ENCODE measurements at regions not wholly inside any gene's neighbourhood (a gene's known extent, or its start where the extent isn't known, plus 50 kb on each side); places are given as distances from the start of the nearest gene placed in this dataset.
A peak's percentile ranks its signal among the peaks of the same experiment; 100 is the strongest.

GRCh38 chr2:125450092-125450491, 1205.9 kb upstream of the GYPC start:
- Mint-ChIP-seq H3K27me3 (ENCODE audit: low read depth, poor library complexity) (peaks cover 7% of the 10 kb centered on the region), H3K4me3 (no peak overlapping the region), H3K36me3 (ENCODE audit: low read depth) (no peaks in the 10 kb centered on the region), H3K4me1 (no peaks in the 10 kb centered on the region), H3K27ac (no peak overlapping the region), H3K9me3 (peaks cover 5% of the 10 kb centered on the region)
- no peak for DNase-seq
- no peak for TF ChIP-seq CTCF (IDR thresholded peaks at IDR 0.05)

GRCh38 chr2:125455110-125455509, 1200.8 kb upstream of the GYPC start:
- H3K27ac Mint-ChIP-seq = no peak overlapping the region
- DNase-seq = no peak
- TF ChIP-seq CTCF (IDR thresholded peaks at IDR 0.05) = no peak
- H3K27me3 Mint-ChIP-seq (ENCODE audit: low read depth, poor library complexity) = peaks cover 3% of the 10 kb centered on the region
- H3K4me1 Mint-ChIP-seq = no peaks in the 10 kb centered on the region
- H3K36me3 Mint-ChIP-seq (ENCODE audit: low read depth) = no peaks in the 10 kb centered on the region
- H3K4me3 Mint-ChIP-seq = no peak overlapping the region
- H3K9me3 Mint-ChIP-seq = peaks cover 5% of the 10 kb centered on the region

GRCh38 chr2:125456693-125457363, 1199.1 kb upstream of the GYPC start:
- Mint-ChIP-seq H3K4me3 (no peak overlapping the region), H3K9me3 (no peaks in the 10 kb centered on the region), H3K36me3 (ENCODE audit: low read depth) (no peaks in the 10 kb centered on the region), H3K27ac (no peak overlapping the region), H3K27me3 (ENCODE audit: low read depth, poor library complexity) (peaks cover 5% of the 10 kb centered on the region), H3K4me1 (no peaks in the 10 kb centered on the region)
- TF ChIP-seq CTCF (IDR thresholded peaks at IDR 0.05) = no peak
- no peak for DNase-seq

- Mint-ChIP-seq H3K36me3 (ENCODE audit: low read depth) (no peaks in the 10 kb centered on the region), H3K4me1 (no peaks in the 10 kb centered on the region), H3K27ac (no peak overlapping the region), H3K27me3 (ENCODE audit: low read depth, poor library complexity) (no peaks in the 10 kb centered on the region), H3K9me3 (peaks cover 14% of the 10 kb centered on the region), H3K4me3 (no peak overlapping the region)
- peak; percentile 51 for TF ChIP-seq CTCF (IDR thresholded peaks at IDR 0.05)
- DNase-seq = peak; percentile 54
These were observed 1184.0 kb upstream of the GYPC start for GRCh38 chr2:125471963-125472362.

- peaks cover 20% of the 10 kb centered on the region for H3K9me3 Mint-ChIP-seq
- no peak for TF ChIP-seq CTCF (IDR thresholded peaks at IDR 0.05)
- no peak overlapping the region for H3K4me3 Mint-ChIP-seq
- H3K4me1 Mint-ChIP-seq = no peaks in the 10 kb centered on the region
- H3K27me3 Mint-ChIP-seq (ENCODE audit: low read depth, poor library complexity) = no peaks in the 10 kb centered on the region
- H3K27ac Mint-ChIP-seq = no peak overlapping the region
- H3K36me3 Mint-ChIP-seq (ENCODE audit: low read depth) = no peaks in the 10 kb centered on the region
- no peak for DNase-seq
These were observed 1176.8 kb upstream of the GYPC start for GRCh38 chr2:125479143-125479636.

GRCh38 chr2:125490308-125490707, 1165.7 kb upstream of the GYPC start:
- no peak for DNase-seq
- H3K4me3 Mint-ChIP-seq = no peak overlapping the region
- no peaks in the 10 kb centered on the region for H3K36me3 Mint-ChIP-seq (ENCODE audit: low read depth)
- H3K27ac Mint-ChIP-seq = no peak overlapping the region
- H3K4me1 Mint-ChIP-seq = no peaks in the 10 kb centered on the region
- no peak for TF ChIP-seq CTCF (IDR thresholded peaks at IDR 0.05)
- H3K27me3 Mint-ChIP-seq (ENCODE audit: low read depth, poor library complexity) = peaks cover 5% of the 10 kb centered on the region
- H3K9me3 Mint-ChIP-seq = no peaks in the 10 kb centered on the region

All from nephron progenitor cell (in vitro differentiated cells).